Hippocampal formation (tissue), 2 donors: ENCODE measurements at regions not wholly inside any gene's neighbourhood (a gene's known extent, or its start where the extent isn't known, plus 50 kb on each side); places are given as distances from the start of the nearest gene placed in this dataset.

ENCODE experiments used
- DNase-seq, 2 donors: peaks; one replicate each; lab custom pipeline; 2025; lab: John Stamatoyannopoulos, UW

DNA sequence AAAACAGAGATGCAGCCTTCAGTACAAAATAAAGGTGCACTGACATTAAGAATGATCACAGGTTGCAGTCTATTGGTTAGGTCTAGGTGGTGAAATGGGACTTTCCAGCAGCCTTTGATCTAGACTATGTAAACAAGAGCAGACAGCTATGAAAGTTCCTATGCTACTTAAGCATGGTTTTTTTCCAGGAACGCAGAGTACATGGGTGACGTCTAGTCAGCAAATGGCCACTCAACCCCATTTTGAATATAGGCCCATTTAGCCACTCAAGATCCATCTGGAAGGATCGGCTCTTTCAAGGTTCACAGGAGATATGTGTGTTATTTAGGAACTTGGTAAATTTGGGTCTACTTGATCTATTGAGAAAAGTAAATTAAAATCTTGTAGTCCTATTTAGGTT, 1424.6 kb upstream of the LRRTM3 start:
- DNase-seq: no peak

DNA sequence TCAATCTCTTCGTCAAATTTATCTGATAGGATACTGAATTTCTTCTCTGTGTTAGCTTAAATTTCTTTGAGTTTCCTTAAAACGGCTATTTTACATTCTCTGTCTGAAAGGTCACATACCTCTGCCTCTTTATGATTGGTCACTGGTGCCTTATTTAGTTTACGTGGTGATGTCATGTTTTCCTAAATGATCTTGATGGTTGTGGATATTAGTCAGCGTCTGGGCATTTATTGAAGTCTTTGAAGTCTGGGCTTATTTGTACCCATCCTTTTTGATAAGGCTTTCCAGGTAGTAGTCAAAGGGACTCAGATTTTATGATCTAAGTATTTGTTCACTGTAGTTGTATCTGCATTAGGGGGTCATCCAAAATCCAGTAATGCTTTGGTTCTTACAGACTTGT, 1407.5 kb upstream of the LRRTM3 start:
- DNase-seq: no peak

DNA sequence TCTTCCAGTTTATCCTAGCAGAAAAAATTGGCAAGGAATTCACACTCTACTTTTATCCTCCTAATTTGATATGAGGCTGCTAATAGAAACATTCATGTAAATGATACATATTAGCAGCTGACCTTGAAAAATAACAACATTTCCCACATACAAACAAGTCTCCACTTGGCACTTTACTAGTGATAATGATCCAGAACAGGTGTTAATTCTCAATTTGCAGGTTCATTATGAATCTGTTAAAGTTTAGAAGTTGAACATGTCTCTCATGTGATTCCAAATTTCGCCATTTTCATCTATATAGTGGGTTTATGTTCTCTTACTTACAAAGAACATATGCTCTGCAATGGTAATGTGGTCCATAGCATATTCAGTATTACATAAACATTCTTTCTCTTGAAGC, 1396.8 kb upstream of the LRRTM3 start:
- no peak for DNase-seq

DNA sequence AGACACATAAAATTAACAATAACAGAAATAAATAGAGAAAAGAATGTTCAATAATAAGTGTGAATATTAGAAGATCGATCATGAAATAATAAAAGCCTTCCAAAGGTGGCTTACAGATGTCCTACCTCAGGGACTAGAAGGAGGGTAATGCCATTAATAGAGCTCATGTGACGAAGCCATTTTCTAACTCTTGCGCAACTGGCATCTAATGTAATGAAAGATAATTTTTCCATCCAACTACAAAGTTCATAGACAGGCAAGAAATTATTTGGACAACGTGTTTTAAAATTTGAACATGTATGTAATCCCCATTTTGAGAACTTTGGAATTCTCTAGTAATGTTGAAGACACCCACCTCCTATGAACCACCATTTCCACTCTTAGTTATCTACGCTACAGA, 1394.3 kb upstream of the LRRTM3 start:
- no peak for DNase-seq

DNA sequence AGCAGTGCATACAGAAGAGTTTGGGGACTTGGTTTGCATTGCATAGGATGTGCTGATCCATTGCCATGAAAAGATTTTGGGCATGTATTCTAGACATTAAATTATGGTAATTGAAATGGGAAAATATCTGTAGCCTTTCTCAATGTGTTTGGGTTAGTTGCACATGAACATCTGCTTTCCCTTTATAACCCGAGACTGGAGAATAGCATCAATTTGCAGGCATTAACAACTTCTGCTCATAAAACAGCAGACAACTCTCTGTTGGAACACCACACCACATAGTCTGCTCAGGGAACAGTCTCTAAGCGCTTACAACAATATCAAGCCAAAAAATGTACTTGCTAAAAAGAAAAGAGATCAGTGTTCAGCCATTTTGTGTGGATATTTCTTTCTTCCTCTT, 1391.1 kb upstream of the LRRTM3 start:
- no peak for DNase-seq

DNA sequence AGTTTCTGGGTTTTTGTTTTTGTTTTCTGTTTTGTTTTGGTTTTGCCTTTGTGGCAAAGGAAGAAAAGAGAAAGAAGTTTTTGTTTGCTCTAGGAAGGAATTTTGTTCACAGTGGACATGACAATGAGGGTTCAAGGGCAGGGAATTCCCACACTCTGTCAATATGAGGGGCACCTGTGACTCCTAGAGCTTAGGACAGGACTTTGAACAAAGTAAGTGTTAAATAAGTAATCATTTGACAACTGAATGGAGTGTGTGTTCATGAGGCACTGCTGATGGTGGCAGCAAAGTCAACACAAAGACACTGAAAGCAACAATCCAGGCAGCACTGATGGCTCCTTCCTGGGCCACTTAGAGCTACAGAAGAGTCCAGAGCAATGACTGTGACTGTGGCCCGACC, 1381.1 kb upstream of the LRRTM3 start:
- DNase-seq: no peak

DNA sequence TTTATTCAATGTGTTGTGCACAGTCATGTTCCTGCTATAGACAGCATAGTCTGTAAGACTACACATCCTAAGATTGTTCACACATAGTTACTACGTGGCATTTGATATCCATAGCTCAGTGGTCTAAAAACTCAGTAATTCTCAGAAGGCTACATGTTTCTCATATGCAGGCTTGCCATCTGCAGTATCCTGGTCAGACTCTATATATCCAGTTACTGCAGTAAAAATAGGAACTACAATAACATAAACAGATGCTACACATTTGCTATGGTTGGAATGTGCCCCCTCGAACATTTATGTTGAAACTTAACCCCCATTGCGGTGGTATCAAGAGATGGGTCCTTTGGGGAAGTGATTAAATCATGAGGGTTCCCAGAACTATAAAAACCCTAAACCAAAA, 1377.8 kb upstream of the LRRTM3 start:
- no peak for DNase-seq

DNA sequence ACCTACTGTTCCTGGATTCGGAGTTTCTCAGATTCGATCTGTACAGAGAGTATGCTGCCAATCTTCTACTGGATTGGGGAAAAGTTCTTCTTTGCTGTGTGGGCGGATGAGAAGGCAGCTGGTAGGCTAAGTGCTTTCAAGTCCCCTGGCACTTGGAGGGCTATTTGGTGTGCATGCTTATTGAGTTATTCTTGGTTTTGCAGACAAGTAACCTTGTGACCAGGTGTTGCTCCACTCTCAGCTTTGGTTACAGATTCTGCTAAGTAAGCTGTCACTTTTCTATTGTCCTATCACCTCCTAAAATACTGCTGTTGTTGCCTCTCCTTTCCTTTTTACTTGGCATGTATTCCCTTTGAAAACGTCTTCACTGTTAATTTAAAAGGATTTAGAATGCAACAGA, 1375.1 kb upstream of the LRRTM3 start:
- DNase-seq: no peak

DNA sequence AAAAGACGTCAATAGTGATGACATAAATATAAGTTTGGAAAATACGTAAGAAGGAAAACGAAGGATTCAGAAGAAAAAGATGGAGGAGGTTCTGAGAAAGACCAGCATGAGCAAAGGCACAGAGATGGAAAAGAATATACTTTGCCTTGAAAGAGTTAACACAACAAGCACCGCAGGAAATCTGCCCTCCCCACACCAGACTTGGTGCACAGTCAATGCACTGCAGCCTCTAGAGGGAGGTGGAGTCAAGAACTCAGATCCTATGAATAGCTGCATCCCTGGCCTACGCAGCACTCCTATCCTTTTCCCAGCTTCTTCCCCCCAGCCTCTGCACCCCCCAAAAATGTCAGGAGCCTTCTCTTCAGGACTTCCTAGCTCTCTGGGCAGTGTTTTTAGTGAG, 1370.6 kb upstream of the LRRTM3 start:
- no peak for DNase-seq

DNA sequence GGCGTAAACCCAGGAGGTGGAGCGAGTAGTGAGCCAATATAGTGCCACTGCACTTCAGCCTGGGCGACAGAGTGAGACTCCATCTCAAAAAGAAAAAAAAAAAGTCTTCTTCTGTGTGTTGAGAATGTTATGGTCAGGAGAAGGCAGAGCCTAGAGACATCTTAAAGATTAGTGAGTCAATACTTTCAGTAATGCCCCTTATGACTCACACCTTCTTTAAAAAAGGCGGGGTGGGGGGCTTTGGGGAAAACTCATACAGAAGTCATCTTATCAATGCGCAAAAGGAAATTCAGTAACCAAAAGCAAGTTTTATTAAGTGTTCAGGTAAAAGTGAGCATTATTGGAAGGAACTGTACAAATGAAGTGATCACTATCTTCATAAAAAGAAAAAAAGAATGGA, 1369.8 kb upstream of the LRRTM3 start:
- DNase-seq: no peak

DNA sequence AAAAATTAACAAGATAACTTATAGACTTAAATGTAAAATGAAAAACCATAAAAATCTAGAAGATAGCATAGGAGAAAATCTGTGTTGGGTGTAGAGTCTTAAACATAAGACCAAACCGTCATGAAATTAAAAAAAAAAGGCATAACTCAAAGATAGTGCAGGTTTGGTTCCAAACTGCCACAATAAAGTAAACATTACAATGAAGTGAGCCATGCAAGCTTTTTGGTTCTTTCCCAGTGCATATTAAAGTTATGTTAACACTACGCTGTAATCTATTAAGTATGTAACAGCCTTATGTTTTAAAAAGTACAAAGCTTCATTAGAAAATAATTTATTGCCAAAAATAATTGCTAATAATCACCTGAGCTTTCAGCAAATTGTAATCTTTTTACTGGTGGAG, 1366.5 kb upstream of the LRRTM3 start:
- no peak for DNase-seq

DNA sequence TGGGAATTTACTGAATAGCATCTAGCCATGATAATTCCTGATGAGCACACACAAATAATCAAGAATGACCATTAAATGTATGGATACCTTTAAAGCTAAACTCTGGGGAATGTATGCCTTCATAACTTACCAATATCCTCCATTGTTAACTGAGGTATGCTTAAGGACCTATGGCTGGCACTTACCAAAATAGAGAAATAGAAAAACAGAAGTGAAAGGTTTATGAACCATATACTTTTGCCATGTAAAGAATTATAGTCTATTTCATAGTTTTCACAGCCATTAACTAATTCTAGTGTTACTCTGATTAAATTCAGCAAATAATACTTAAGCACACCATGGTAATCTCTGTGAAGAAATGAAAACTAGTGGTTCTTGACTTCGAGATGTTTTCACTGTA, 1360.6 kb upstream of the LRRTM3 start:
- no peak for DNase-seq

DNA sequence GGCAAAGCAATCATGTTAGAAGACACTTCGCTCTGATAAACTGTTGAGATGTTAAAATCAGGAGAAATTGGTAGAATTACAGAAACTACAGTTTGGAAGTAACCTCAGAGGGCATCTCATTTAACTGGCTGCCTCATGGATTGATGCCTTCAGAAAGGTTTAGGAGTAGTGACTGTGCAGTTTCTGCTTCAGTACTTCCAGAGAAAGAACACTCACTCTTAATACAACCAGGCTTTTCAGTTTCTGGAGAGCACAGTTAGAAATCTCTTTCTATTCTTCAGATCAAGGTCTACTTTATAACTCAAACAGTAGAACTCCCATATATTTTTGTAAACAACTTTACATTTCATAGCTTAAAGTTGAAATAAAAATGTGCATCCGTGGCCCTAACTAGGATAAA, 1358.9 kb upstream of the LRRTM3 start:
- no peak for DNase-seq

DNA sequence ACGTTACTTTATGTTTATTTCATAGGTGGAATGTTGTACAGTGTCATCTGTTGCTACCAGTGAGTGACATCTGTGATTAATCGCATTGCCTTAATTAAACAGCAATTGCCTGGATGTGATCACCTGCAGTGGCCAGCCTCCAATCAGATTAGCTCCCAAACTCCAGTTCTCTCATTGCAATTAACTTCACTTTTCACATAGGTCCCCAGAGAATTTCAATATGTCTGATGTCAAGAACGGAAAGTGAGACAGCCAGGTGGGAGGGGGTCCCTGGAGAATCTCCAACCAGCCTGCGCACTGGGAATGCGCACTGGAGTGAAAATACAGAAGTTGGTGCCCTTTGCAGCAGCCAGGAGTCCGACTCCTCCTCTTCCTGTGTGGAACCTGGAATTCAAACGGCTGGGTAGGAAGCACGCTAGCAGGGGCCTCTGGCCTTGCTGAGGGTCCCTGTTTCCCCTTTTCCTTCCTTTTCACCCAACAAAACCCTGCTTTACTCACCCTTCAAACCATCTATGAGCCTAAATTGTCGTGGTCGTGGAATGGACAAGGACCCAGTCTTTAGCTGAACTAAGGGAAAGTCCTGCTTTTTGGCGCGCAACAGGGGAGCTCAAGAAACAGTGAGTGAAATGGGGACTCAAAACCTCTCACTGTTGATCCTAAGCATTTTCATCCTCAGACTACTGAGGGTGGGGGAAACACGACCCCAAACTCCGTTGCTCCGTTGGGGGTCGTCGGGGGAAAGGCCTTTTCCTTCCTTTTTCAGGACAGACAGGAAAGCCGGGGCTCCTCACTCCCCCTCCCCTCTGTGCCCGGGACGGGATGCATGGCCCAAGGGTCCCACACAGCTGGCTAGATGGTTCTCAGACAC, 1355.5 kb upstream of the LRRTM3 start:
- DNase-seq: no peak

DNA sequence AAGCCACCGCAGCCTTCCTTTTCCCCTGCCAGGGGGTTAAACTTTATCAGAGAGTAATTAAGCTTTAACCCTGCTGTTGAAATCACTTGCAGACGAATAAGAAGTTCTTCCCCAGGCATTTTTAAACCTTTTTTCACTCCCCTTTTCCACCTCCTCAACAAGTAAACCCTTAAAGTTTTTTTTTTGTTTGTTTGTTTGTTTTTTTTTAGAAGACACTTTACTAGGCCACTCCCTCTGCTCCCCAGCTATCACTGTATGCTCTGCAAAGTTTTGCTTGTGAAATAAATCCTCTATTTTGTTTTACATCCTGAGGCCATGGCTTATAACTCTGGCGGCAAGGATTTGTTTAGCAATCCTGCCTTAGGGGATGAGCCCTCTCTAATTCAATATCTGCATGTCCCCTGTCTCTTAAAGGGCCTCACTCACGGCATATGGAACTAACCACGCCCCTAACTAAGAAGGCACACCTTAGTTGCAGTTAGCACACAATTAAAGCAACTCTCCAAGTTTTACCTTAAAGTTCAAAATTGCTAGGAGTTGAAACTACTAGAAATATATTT, 1354.7 kb upstream of the LRRTM3 start:
- DNase-seq: no peak

DNA sequence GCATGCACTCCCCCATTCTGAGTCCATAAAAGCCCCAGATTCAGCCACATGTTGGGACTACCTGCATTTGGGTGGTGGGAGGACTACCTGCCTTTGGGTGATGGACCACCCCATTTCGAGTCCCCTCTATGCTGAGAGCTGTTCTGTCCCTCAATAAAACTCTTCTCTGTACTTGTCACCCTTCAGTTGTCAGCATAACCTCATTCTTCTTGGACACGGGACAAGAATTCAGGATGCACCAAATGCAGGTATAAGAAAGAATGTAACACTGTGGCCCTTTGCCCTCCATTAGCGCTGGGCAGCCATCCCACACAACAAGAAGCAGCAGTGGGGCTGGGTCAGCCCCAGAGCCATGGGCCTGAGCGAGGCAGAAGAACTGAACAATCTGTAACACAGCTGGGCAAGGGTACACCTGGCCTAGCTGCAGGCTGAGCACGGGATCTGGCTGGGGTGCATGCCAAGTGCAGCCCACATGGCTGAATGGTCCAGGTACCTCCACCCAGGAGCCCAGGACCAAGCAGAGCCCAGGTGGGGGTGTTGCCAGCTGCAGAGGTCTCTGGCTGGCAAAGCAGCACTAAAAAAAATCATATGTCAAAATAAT, 1344.3 kb upstream of the LRRTM3 start:
- DNase-seq: no peak

DNA sequence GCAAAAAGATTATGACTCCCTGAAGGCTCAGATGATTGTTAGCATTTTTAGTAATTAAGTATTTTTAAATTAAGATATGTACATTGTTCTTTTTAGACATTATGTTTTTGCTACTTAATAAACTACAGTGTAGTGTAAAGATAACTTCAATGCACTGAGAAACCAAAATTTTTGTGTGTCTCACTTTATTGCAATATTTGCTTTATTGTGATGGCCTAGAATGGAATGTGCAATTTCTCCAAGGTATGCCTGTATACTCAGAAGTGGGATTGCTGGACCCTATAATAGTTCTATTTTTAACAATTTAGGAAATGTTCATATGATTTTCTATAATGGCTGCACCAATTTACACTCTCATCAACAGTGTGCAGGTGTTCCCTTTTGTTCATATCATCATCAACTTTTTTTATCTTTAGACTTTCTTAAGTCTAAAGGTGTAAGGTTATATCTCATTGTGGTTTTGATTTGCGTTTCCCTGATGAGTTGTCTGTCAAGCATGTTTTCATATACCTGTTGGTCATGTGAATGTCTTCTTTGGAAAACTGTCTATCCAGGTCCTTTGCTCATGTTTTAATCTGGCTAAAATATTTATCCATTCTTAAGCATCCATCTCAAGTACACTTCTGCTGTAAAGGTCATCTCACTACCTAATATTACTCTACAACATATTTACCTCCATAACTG, 1323.5 kb upstream of the LRRTM3 start:
- DNase-seq: no peak

DNA sequence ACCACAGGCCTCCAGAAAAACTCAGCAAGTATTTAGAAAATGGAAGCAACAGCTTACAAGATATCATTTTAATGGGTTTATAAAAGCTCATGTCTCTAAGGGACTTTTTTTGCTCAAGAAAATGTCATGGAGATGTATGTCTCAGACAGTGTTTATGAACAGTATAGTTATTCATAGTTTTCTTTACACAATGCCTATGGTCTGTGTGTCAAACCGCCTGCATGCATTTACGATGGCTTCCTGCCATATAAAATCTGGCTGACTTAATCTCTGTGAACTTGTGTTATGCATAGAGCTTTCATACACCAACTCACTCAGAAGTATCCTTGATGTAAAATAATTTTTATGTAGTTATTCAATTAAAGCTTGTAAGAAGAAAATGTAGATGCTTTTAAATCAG, 1314.2 kb upstream of the LRRTM3 start:
- DNase-seq: no peak

DNA sequence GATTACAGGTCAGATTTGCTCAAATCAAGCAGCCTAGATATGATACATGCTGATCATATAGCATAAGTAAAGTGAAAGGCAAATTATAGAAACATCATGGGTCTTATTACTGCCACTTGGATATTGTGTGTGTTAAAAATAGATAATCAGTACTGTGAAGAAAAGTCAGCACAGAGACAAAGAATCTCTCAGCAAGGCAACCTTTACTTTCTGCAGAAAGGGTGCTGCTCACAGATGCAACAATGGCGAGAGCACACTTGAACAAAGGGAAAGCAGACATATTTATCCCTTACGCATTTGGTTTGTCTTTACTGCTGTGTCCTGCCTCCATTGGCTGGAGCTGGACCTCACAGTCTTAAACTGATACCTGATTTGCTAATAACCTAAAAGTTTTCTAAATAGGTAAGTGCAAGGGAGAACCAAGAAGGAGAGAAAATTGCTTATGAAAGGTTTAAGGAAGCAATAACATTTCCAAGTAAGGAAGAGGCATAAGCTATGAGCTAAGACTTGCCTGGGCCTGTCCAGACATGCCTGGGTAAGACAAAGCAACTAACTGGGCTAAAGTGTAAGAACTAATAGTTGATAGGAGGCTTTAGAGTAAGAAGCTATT, 1310.8 kb upstream of the LRRTM3 start:
- DNase-seq: no peak

DNA sequence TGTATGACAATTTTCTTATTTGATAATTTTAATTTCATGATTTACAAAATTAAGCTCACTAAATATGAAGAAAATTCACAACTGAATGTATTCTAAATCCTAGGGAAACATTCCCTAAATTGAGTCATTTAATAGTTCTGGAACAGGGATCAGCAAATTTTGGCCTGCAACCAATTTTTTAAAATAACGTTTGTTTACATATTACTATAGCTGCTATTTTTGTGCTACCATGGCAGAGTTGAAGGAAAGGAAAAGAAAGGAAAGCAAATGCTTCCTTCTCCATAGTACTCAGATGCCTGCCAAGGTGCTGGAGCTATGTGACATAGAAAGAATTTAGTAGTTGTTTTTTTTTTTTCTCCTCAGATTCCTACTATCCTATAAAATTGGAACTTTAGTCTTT, 1307.7 kb upstream of the LRRTM3 start:
- DNase-seq: no peak

DNA sequence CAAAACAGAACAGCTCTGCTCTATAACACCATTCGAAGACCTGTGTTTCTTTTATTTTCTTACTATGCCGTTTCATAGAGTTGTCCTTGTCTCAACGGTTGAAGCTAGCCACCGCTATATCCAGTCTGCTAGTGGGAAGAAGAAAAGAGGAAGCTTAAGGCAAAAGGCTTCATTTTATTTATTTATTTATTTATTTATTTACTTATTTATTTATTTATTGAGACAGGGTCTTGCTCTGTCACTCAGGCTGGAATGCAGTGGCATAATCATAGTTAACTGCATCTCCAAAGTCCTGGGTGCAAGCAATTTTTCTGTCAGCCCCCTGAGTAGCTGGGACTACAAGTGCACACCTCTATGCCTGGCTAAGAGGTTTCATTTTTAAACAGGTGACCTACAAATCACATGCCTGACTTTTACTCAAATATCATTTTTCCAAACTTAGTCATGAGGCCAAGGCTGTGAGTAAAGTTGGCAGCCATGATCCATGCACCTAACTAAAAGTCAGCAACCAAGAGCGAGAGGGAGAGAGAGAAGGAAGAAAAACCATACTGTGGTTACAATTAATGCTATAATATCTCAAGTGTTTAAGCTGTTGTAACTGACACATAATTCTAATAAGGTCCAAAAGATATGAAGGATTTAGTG, 1305.3 kb upstream of the LRRTM3 start:
- no peak for DNase-seq

DNA sequence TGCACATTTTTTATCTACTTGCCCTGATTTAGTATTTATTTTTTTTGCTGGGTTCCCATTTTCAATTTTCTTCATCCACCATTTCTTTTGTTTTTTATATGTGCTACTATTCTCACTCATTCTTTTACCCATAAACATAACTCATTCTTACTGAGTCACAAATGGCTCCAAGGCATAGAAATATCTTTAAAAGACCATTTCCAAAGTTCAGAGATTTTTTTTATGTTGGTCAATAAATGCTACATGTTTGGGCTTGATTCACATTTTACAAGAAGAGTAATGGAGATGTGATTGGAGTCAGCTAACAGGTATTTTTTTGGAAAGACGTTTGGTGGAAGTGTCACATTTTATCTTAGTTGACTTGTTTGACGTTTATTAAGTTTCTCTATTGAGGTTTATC, 1303.2 kb upstream of the LRRTM3 start:
- no peak for DNase-seq
